ENCODE measurements at regions not wholly inside any gene's neighbourhood (a gene's known extent, or its start where the extent isn't known, plus 50 kb on each side); places are given as distances from the start of the nearest gene placed in this dataset.

GRCh38 chr5:32494827-32495226 lies 50.3 kb upstream of the ZFR start:
- no peaks in the 10 kb centered on the region for H3K9me3 ChIP-seq
- H3K36me3 ChIP-seq (replicated peaks in 1 of 2; ENCODE audit: control insufficient read depth in 1 of 2, insufficient read depth in 2 of 2, low read length in 1 of 2): no peaks in the 10 kb centered on the region
- no peaks in the 10 kb centered on the region for H3K9me2 ChIP-seq
- TF ChIP-seq FOXJ3 (CRISPR knock-in tag; IDR thresholded peaks at IDR 0.05): no peak
- TF ChIP-seq RXRA (IDR thresholded peaks at IDR 0.05; ENCODE audit: borderline replicate concordance, low read depth): no peak
- TF ChIP-seq, protein P1, sequence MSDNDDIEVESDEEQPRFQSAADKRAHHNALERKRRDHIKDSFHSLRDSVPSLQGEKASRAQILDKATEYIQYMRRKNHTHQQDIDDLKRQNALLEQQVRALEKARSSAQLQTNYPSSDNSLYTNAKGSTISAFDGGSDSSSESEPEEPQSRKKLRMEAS (IDR thresholded peaks at IDR 0.05; ENCODE audit: low read depth): no peak
- TF ChIP-seq NFIC (IDR thresholded peaks at IDR 0.05; ENCODE audit: borderline replicate concordance): no peak
- no peak for TF ChIP-seq PBX3 (IDR thresholded peaks at IDR 0.05)
- TF ChIP-seq FOXM1 (IDR thresholded peaks at IDR 0.05; ENCODE audit: low read depth): no peak
- no peak for TF ChIP-seq RCOR1 (IDR thresholded peaks at IDR 0.05; ENCODE audit: low read length)
- TF ChIP-seq TCF12 (IDR thresholded peaks at IDR 0.05): no peak
- TF ChIP-seq, protein P2, sequence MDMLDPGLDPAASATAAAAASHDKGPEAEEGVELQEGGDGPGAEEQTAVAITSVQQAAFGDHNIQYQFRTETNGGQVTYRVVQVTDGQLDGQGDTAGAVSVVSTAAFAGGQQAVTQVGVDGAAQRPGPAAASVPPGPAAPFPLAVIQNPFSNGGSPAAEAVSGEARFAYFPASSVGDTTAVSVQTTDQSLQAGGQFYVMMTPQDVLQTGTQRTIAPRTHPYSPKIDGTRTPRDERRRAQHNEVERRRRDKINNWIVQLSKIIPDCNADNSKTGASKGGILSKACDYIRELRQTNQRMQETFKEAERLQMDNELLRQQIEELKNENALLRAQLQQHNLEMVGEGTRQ (IDR thresholded peaks at IDR 0.05; ENCODE audit: borderline replicate concordance, low read depth, low read length): no peak
- TF ChIP-seq RFX5 (IDR thresholded peaks at IDR 0.05; ENCODE audit: low read length): no peak
- no peak for TF ChIP-seq YY1 (IDR thresholded peaks at IDR 0.05; ENCODE audit: low read depth)
- no peak for TF ChIP-seq SIN3A (IDR thresholded peaks at IDR 0.05; ENCODE audit: borderline replicate concordance, low read depth, low read length)
- no peak for TF ChIP-seq MXI1 (IDR thresholded peaks at IDR 0.05; ENCODE audit: low read depth, low read length)
- TF ChIP-seq JUND (IDR thresholded peaks at IDR 0.05): no peak
- no peak for TF ChIP-seq CHD2 (IDR thresholded peaks at IDR 0.05; ENCODE audit: low read length, partially characterized antibody)
- TF ChIP-seq NRF1 (IDR thresholded peaks at IDR 0.05; ENCODE audit: low read depth, low read length): no peak
- no peak for TF ChIP-seq FOSL2 (IDR thresholded peaks at IDR 0.05; ENCODE audit: borderline replicate concordance, low read depth)
- TF ChIP-seq, protein P3, sequence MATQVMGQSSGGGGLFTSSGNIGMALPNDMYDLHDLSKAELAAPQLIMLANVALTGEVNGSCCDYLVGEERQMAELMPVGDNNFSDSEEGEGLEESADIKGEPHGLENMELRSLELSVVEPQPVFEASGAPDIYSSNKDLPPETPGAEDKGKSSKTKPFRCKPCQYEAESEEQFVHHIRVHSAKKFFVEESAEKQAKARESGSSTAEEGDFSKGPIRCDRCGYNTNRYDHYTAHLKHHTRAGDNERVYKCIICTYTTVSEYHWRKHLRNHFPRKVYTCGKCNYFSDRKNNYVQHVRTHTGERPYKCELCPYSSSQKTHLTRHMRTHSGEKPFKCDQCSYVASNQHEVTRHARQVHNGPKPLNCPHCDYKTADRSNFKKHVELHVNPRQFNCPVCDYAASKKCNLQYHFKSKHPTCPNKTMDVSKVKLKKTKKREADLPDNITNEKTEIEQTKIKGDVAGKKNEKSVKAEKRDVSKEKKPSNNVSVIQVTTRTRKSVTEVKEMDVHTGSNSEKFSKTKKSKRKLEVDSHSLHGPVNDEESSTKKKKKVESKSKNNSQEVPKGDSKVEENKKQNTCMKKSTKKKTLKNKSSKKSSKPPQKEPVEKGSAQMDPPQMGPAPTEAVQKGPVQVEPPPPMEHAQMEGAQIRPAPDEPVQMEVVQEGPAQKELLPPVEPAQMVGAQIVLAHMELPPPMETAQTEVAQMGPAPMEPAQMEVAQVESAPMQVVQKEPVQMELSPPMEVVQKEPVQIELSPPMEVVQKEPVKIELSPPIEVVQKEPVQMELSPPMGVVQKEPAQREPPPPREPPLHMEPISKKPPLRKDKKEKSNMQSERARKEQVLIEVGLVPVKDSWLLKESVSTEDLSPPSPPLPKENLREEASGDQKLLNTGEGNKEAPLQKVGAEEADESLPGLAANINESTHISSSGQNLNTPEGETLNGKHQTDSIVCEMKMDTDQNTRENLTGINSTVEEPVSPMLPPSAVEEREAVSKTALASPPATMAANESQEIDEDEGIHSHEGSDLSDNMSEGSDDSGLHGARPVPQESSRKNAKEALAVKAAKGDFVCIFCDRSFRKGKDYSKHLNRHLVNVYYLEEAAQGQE (IDR thresholded peaks at IDR 0.05; ENCODE audit: low read depth, low read length): no peak
- TF ChIP-seq, protein P4, sequence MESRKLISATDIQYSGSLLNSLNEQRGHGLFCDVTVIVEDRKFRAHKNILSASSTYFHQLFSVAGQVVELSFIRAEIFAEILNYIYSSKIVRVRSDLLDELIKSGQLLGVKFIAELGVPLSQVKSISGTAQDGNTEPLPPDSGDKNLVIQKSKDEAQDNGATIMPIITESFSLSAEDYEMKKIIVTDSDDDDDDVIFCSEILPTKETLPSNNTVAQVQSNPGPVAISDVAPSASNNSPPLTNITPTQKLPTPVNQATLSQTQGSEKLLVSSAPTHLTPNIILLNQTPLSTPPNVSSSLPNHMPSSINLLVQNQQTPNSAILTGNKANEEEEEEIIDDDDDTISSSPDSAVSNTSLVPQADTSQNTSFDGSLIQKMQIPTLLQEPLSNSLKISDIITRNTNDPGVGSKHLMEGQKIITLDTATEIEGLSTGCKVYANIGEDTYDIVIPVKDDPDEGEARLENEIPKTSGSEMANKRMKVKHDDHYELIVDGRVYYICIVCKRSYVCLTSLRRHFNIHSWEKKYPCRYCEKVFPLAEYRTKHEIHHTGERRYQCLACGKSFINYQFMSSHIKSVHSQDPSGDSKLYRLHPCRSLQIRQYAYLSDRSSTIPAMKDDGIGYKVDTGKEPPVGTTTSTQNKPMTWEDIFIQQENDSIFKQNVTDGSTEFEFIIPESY (IDR thresholded peaks at IDR 0.05; ENCODE audit: borderline replicate concordance, low read depth): no peak
- WGBS (ENCODE audit: low lambda C conversion rate): 93% methylated on average over 6 of the region's 6 CpGs
- no peak overlapping the region for H3K4me2 ChIP-seq
- H3K27ac ChIP-seq (ENCODE audit: low read depth in 2 of 2, low read length in 1 of 2): no peak overlapping the region
- no peaks in the 10 kb centered on the region for H4K20me1 ChIP-seq (ENCODE audit: insufficient read depth)
- H3K4me1 ChIP-seq (ENCODE audit: control insufficient read depth in 1 of 2, insufficient read depth in 2 of 2, low read depth in 1 of 2, low read length in 1 of 2): peaks cover 4 to 6% of the 10 kb centered on the region in 2 experiments; a peak in 3 of 4 replicates
- no peaks in the 10 kb centered on the region for H3K79me2 ChIP-seq (ENCODE audit: insufficient read depth)
- peaks cover 3% of the 10 kb centered on the region for H3F3A ChIP-seq (replicated peaks; ENCODE audit: insufficient read depth)
- H3K27me3 ChIP-seq (ENCODE audit: insufficient read depth): no peaks in the 10 kb centered on the region
- H2AFZ ChIP-seq (ENCODE audit: low read depth): no peak overlapping the region
- no peak overlapping the region for H3K9ac ChIP-seq
- ChIA-PET CTCF (interaction anchor here (0.6 to 5.2 kb wide), 4 partner anchors 10 to 120 kb away, joined by 3 to 40 read pairs (median 4); no protein-coding TSS in a partner anchor), POLR2A (interaction anchor here (1.9 kb wide), 1 partner anchor 10 kb away, joined by 4 read pairs; no protein-coding TSS in a partner anchor)
- DNase-seq: no peak
- H3K4me3 ChIP-seq (ENCODE audit: low read depth in 2 of 2, low read length in 1 of 2): no peak overlapping the region
